ENCODE measurements at regions not wholly inside any gene's neighbourhood (a gene's known extent, or its start where the extent isn't known, plus 50 kb on each side); places are given as distances from the start of the nearest gene placed in this dataset.

- Histone ChIP-seq H3K79me2 (ENCODE audit: low read length) (no peaks in the 10 kb centered on the region), H3K9me3 (ENCODE audit: insufficient read depth, low read length) (no peaks in the 10 kb centered on the region), H4K20me1 (ENCODE audit: insufficient read depth, low read length) (no peaks in the 10 kb centered on the region), H3K36me3 (replicated peaks; ENCODE audit: low read depth, low read length) (no peaks in the 10 kb centered on the region), H3K27me3 (ENCODE audit: low read depth, low read length) (no peaks in the 10 kb centered on the region), H3K9ac (ENCODE audit: low read length) (no peak overlapping the region), H3K27ac (ENCODE audit: low read length) (no peak overlapping the region), H3K4me2 (ENCODE audit: low read length) (no peak overlapping the region), H3K4me3 (ENCODE audit: low read length) (no peak overlapping the region), H2AFZ (ENCODE audit: low read depth, low read length) (no peak overlapping the region), H3K4me1 (ENCODE audit: low read length) (peaks cover 5% of the 10 kb centered on the region)
- TF ChIP-seq EZH2phosphoT487 (IDR thresholded peaks at IDR 0.05; ENCODE audit: low read depth): no peak
- no peak for TF ChIP-seq CTCF (IDR thresholded peaks at IDR 0.05; ENCODE audit: low read depth, low read length)
Observed at GRCh38 chr2:181396256-181397123, 60.7 kb upstream of the ITGA4 start.

- Histone ChIP-seq H3K79me2 (ENCODE audit: low read length) (no peaks in the 10 kb centered on the region), H3K9me3 (ENCODE audit: insufficient read depth, low read length) (no peaks in the 10 kb centered on the region), H3K36me3 (replicated peaks; ENCODE audit: low read depth, low read length) (no peaks in the 10 kb centered on the region), H3K4me1 (ENCODE audit: low read length) (peaks cover 5% of the 10 kb centered on the region), H4K20me1 (ENCODE audit: insufficient read depth, low read length) (no peaks in the 10 kb centered on the region), H3K9ac (ENCODE audit: low read length) (no peak overlapping the region), H3K4me3 (ENCODE audit: low read length) (no peak overlapping the region), H3K4me2 (ENCODE audit: low read length) (no peak overlapping the region), H2AFZ (ENCODE audit: low read depth, low read length) (no peak overlapping the region), H3K27me3 (ENCODE audit: low read depth, low read length) (no peaks in the 10 kb centered on the region), H3K27ac (ENCODE audit: low read length) (no peak overlapping the region)
- TF ChIP-seq CTCF (IDR thresholded peaks at IDR 0.05; ENCODE audit: low read depth, low read length) (no peak), EZH2phosphoT487 (IDR thresholded peaks at IDR 0.05; ENCODE audit: low read depth) (no peak)
Observed at GRCh38 chr2:181397331-181397730, 59.9 kb upstream of the ITGA4 start.

GRCh38 chr2:181398000-181398399 lies 59.2 kb upstream of the ITGA4 start:
- no peaks in the 10 kb centered on the region for H3K79me2 ChIP-seq (ENCODE audit: low read length)

More at GRCh38 chr2:181398000-181398399, 59.2 kb upstream of the ITGA4 start:
- no peak overlapping the region for H3K27ac ChIP-seq (ENCODE audit: low read length)
- no peak overlapping the region for H3K4me2 ChIP-seq (ENCODE audit: low read length)
- no peak overlapping the region for H2AFZ ChIP-seq (ENCODE audit: low read depth, low read length)
- no peak overlapping the region for H3K4me3 ChIP-seq (ENCODE audit: low read length)
- no peak overlapping the region for H3K9ac ChIP-seq (ENCODE audit: low read length)
- H3K27me3 ChIP-seq (ENCODE audit: low read depth, low read length): no peaks in the 10 kb centered on the region
- no peaks in the 10 kb centered on the region for H3K9me3 ChIP-seq (ENCODE audit: insufficient read depth, low read length)
- peaks cover 5% of the 10 kb centered on the region for H3K4me1 ChIP-seq (ENCODE audit: low read length)
- no peak for TF ChIP-seq CTCF (IDR thresholded peaks at IDR 0.05; ENCODE audit: low read depth, low read length)
- TF ChIP-seq EZH2phosphoT487 (IDR thresholded peaks at IDR 0.05; ENCODE audit: low read depth): no peak
- no peaks in the 10 kb centered on the region for H4K20me1 ChIP-seq (ENCODE audit: insufficient read depth, low read length)
- no peaks in the 10 kb centered on the region for H3K36me3 ChIP-seq (replicated peaks; ENCODE audit: low read depth, low read length)
